HG03520 (cell line): ENCODE measurements at regions not wholly inside any gene's neighbourhood (a gene's known extent, or its start where the extent isn't known, plus 50 kb on each side); places are given as distances from the start of the nearest gene placed in this dataset.

ENCODE experiments used
- ATAC-seq: cut with Tn5 transposase; IDR thresholded peaks from one replicate; pipeline ENCODE4 v1.9.1; 2021; ENCODE audit warnings: mild to moderate bottlenecking, moderate library complexity; ENCODE audit not compliant: unreplicated experiment

DNA sequence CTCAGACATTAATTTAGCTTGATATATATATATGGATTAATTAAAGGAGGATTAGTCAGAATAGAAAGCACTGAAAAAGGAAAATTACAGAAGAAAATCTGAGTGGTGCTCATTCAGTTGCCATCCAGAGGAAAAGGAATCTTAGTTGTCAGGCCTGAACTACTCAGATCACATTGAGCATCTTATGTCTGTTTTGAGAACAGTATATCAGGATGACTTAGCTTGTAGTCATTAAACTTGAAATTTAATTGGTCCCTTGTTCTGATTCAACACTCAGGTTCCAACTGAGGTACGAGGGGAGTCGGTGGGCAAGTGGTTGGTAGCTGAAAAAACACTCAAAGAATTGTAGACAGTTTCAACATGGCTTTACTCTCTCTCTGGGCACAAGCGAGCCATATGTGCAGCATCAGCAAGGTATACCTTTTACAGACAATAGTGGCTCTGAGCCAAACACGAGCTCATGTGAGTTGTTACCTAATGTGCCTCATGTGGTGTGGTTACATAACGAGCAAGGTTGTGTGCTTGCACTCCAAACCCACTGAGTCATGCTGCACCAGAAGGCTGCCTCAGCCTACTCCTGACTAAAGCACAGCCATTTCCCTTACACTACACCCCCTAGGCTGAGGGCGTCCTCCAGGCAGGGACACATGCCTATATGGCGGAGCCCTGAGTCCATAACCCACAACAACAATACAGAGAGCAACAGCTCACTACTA lies 73.0 kb upstream of the HMGN3 start:
- no peak for ATAC-seq

DNA sequence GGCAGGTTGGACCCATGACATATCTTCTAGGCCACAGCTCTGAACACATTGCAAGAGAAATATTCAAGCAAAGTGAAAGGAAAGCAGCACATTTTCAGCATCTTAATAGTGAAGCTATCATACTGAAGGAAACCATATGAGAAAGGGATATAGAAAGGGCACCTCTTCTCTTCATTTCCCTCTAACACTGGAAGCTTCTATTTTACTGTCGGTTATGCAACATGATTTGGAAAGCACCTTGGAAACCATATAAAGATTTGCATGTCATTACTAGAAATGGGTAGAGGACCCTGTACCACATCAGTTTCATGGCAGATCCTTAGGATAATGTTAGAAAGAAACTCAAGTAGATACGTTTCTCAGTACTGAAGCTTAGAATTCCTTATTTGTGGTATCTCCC lies 70.5 kb upstream of the HMGN3 start:
- ATAC-seq: no peak

DNA sequence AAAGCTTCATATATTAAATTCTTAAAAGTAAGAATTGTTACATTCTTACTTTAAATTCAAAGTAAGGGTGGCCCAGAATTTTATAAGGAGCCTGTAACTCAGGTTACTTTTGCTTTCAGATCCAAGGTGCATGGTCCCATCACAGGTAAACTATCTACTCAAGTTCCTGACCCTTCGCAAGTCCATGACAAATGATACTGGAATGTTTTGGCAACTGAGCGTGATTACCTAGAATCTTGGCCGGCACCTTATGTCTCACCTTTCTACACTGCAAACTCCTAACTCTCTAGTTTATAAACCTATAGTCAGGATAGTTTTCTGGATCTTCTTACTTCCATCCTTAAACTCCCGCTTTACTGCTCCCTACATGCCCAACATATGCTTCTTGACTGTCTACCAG lies 67.9 kb upstream of the HMGN3 start:
- ATAC-seq: no peak

DNA sequence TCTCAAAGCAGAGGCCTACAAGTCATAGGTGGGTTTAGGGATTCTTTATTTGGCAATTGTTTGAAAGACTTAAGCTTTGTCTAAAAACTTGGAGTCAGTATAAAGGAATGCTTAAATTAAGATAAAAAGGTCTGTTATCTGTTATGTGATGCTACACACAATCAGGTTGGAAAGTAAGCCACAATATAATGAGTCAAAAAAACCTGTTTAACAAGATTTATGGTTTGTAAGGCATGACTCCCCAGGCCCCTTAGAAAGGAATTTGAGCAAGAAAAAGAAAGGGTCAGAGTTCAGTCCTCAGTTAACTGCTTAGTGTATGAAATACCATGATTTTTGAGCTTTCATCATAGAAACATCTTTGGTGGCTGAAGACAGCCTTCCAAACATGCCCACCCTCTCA lies 66.8 kb upstream of the HMGN3 start:
- no peak for ATAC-seq

DNA sequence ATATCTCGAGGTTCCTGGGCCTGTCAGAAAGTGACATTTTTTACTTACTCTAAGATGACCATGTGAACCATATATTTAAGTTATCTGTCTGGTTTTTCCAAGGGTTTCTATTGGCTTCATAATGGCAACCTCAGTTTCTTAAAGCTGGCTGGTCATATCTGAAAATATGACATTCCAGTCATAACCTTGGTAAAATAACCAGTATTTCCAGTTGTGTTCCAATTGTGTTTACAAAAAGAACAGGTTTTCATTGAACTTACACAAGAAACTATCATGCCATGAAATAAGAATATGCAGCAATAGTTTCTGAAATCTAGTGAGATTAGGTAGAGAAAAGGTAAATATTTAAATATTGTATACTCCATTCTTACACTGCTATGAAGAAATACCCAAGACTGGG lies 61.7 kb upstream of the HMGN3 start:
- no peak for ATAC-seq
